ENCODE measurements at regions not wholly inside any gene's neighbourhood (a gene's known extent, or its start where the extent isn't known, plus 50 kb on each side); places are given as distances from the start of the nearest gene placed in this dataset.

DNA sequence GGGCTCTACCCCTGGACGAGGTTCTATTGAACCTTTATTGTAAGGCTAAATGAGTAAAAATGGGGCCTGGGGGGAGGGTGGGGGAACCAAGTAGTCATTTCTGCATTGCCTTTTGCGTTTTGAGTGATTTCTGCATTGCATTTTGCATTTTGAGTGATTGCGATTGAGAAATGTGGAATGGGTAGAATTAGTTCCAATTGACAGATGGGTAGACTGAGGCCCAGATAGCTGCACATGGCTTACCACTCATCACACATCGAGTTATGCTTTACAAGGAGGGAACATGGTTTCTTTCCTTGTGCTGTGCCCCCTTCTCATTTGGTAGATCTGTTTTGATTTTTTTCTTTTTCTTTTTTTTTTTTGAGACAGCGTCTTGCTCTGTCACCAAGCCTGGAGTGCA is 858.7 kb downstream of the TYW1 start:
- TF ChIP-seq, protein P1, sequence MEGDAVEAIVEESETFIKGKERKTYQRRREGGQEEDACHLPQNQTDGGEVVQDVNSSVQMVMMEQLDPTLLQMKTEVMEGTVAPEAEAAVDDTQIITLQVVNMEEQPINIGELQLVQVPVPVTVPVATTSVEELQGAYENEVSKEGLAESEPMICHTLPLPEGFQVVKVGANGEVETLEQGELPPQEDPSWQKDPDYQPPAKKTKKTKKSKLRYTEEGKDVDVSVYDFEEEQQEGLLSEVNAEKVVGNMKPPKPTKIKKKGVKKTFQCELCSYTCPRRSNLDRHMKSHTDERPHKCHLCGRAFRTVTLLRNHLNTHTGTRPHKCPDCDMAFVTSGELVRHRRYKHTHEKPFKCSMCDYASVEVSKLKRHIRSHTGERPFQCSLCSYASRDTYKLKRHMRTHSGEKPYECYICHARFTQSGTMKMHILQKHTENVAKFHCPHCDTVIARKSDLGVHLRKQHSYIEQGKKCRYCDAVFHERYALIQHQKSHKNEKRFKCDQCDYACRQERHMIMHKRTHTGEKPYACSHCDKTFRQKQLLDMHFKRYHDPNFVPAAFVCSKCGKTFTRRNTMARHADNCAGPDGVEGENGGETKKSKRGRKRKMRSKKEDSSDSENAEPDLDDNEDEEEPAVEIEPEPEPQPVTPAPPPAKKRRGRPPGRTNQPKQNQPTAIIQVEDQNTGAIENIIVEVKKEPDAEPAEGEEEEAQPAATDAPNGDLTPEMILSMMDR (IDR thresholded peaks at IDR 0.05) = no peak
- TF ChIP-seq POLR2A (IDR thresholded peaks at IDR 0.05) = no peak
